ENCODE measurements at regions not wholly inside any gene's neighbourhood (a gene's known extent, or its start where the extent isn't known, plus 50 kb on each side); places are given as distances from the start of the nearest gene placed in this dataset.

GRCh38 chr21:36603221-36603620, 95.7 kb upstream of the SIM2 start:
- TF ChIP-seq CTCF (IDR thresholded peaks at IDR 0.05; ENCODE audit: low read depth, low read length): no peak
- DNase-seq (ENCODE audit: low read depth in 2 of 2): no peak
- H3K4me3 ChIP-seq (replicated peaks in 1 of 2; ENCODE audit: low read depth in 2 of 2, low read length in 2 of 2): no peak overlapping the region

GRCh38 chr21:36605426-36605825, 93.5 kb upstream of the SIM2 start:
- DNase-seq (ENCODE audit: low read depth in 2 of 2): no peak
- H3K4me3 ChIP-seq (replicated peaks in 1 of 2; ENCODE audit: low read depth in 2 of 2, low read length in 2 of 2): no peak overlapping the region
- TF ChIP-seq CTCF (IDR thresholded peaks at IDR 0.05; ENCODE audit: low read depth, low read length): no peak

- DNase-seq (ENCODE audit: low read depth in 2 of 2): no peak
- no peak for TF ChIP-seq CTCF (IDR thresholded peaks at IDR 0.05; ENCODE audit: low read depth, low read length)
- no peak overlapping the region for H3K4me3 ChIP-seq (replicated peaks in 1 of 2; ENCODE audit: low read depth in 2 of 2, low read length in 2 of 2)
These were observed 92.5 kb upstream of the SIM2 start for GRCh38 chr21:36606287-36606982.

DNA sequence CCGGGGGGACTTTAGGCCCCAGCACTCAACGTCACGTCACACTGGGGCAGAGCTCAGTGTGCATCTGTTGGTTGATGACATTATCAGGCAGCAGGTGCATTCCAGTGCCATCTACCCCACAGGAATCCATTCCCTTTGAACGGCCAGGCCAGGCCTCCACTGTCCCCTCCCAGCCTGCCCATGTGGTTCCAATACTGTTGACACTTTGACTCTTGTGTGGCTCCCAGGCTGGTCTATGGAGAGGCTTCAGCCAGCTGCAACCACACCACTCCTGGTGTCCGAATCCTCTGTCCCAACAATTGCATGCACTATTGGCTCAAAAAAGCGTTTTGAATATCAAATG, 92.0 kb upstream of the SIM2 start:
- no peak for TF ChIP-seq CTCF (IDR thresholded peaks at IDR 0.05; ENCODE audit: low read depth, low read length)
- DNase-seq (ENCODE audit: low read depth in 2 of 2): no peak
- H3K4me3 ChIP-seq (replicated peaks in 1 of 2; ENCODE audit: low read depth in 2 of 2, low read length in 2 of 2): no peak overlapping the region

DNA sequence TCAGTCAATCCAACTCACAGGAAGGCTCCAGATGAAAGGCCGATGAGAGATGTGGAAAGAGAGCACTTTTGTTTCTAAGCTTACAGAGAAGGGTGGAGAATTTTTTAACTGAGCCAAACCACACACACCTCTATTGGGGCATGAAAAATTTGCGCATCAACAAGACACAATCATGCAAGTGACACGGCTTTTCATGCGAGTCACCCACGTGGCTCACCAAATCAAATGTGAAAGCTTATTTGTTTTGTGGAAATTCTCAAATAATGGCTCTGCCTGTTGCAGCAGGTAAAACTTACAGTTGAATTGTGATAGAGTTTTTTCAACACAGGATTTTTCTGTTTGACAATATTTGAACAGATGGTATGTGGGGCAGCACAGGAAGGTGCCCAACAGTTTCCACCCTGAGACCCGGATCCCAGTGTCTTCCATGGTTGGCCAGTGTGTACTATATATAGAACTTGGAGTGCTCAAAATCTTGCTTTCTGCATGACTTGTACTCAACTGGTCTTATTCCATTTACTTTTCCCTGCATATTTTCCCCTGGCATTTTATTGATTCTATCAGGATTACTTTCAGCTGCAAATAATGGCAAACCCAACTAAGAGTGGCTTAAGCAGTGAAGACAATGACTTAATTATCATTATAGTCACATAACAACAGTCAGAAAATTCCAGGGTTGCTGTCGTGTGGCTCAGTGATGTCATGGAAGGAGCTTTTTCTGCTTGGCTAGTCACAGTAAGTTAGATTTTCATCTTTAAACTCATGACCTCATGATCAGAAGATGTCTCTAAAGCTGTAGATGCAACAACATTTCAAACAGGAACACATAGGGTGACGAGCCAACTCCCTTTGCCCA, 90.6 kb upstream of the SIM2 start:
- no peak for DNase-seq (ENCODE audit: low read depth in 2 of 2)
- TF ChIP-seq CTCF (IDR thresholded peaks at IDR 0.05; ENCODE audit: low read depth, low read length): no peak
- H3K4me3 ChIP-seq (replicated peaks in 1 of 2; ENCODE audit: low read depth in 2 of 2, low read length in 2 of 2): no peak overlapping the region

GRCh38 chr21:36608897-36609225, 90.1 kb upstream of the SIM2 start:
- no peak for DNase-seq (ENCODE audit: low read depth in 2 of 2)

More at GRCh38 chr21:36608897-36609225, 90.1 kb upstream of the SIM2 start:
- TF ChIP-seq CTCF (IDR thresholded peaks at IDR 0.05; ENCODE audit: low read depth, low read length): no peak
- H3K4me3 ChIP-seq (replicated peaks in 1 of 2; ENCODE audit: low read depth in 2 of 2, low read length in 2 of 2): no peak overlapping the region

Data from cardiac fibroblast (primary cell).